Stimulated activated CD4-positive, alpha-beta T cell treated with anti-CD3 and anti-CD28 coated beads, Interleukin-1b, Interleukin-23, amount 100 ng/mL, for 24 hours (primary cell): ENCODE measurements at regions not wholly inside any gene's neighbourhood (a gene's known extent, or its start where the extent isn't known, plus 50 kb on each side); places are given as distances from the start of the nearest gene placed in this dataset.

Experiments used
- DNase-seq, 4 experiments: peaks; one replicate each; pipeline ENCODE4 v3.0.0-alpha.2; 2020; ENCODE audit warnings: low read depth in 4 of 4, low spot score in 1 of 4

- no peak for DNase-seq
These were observed 267.4 kb downstream of the ALG10 start for GRCh38 chr12:34289431-34290380.

- no peak for DNase-seq
These were observed 268.2 kb downstream of the ALG10 start for GRCh38 chr12:34290381-34290995.

- no peak for DNase-seq
These were observed 268.7 kb downstream of the ALG10 start for GRCh38 chr12:34291001-34291400.

- no peak for DNase-seq
These were observed 269.2 kb downstream of the ALG10 start for GRCh38 chr12:34291426-34291901.

GRCh38 chr12:34292736-34293625, 270.7 kb downstream of the ALG10 start:
- no peak for DNase-seq

GRCh38 chr12:34294137-34294536, 271.8 kb downstream of the ALG10 start:
- DNase-seq, result no peak

- DNase-seq, result no peak
These were observed 272.5 kb downstream of the ALG10 start for GRCh38 chr12:34294671-34295365.

- DNase-seq, result no peak
These were observed 273.3 kb downstream of the ALG10 start for GRCh38 chr12:34295366-34296142.

GRCh38 chr12:34296143-34297041, 274.1 kb downstream of the ALG10 start:
- DNase-seq, result no peak

GRCh38 chr12:34297126-34297789, 275.0 kb downstream of the ALG10 start:
- no peak for DNase-seq

- DNase-seq, result no peak
These were observed 275.5 kb downstream of the ALG10 start for GRCh38 chr12:34297790-34298164.

- DNase-seq, result no peak
These were observed 276.1 kb downstream of the ALG10 start for GRCh38 chr12:34298176-34298970.

- DNase-seq, result no peak
These were observed 276.9 kb downstream of the ALG10 start for GRCh38 chr12:34298971-34299801.

- no peak for DNase-seq
These were observed 277.5 kb downstream of the ALG10 start for GRCh38 chr12:34299802-34300193.

- DNase-seq, result no peak
These were observed 278.3 kb downstream of the ALG10 start for GRCh38 chr12:34300376-34301250.
